ENCODE measurements at regions not wholly inside any gene's neighbourhood (a gene's known extent, or its start where the extent isn't known, plus 50 kb on each side); places are given as distances from the start of the nearest gene placed in this dataset.

DNA sequence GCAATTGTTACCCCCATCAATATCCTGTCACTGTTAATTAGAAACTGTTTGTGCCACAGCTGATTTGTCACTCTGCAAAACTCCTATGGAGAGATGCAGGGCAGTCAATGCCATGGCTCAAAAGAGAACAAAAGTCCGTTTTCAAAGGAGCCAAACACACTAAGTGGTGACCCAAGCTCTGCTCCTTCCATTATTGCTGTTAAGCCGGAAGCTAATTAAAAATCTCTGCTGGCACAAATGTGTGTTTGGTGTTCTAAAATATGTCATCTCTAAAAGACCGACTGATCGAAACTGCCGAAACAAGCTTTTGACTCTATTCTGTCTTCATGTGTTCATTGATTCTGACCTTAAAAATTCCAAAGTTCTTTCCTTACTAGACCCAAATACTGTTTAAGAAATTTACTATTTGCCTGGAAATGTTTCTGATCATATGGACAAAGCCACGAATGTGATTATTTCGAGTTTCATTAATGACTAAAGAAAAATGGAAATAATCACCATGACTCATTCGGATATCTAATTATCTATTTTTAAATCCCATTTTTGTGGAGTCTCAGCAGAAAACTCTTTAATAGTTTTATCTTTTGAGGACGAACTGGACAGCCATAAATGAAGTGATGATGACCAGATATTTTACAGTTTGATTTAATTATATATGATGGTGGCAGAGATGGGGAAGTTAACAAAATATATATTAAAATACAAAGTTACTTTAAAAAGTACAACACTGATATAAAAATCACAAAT, 287.6 kb downstream of the SOCS6 start:
- no peak for TF ChIP-seq EGR1 (IDR thresholded peaks at IDR 0.05)
- TF ChIP-seq YY1 (IDR thresholded peaks at IDR 0.05; ENCODE audit: low read depth) = no peak
- no peak for TF ChIP-seq FOXM1 (IDR thresholded peaks at IDR 0.05; ENCODE audit: borderline replicate concordance, low read depth)
- no peak for TF ChIP-seq TEAD4 (IDR thresholded peaks at IDR 0.05)
- no peak for TF ChIP-seq RAD21 (IDR thresholded peaks at IDR 0.05; ENCODE audit: low read depth)
- TF ChIP-seq ZBTB7A (IDR thresholded peaks at IDR 0.05; ENCODE audit: low read depth) = no peak
- TF ChIP-seq CREB1 (IDR thresholded peaks at IDR 0.05; ENCODE audit: low read depth) = no peak

DNA sequence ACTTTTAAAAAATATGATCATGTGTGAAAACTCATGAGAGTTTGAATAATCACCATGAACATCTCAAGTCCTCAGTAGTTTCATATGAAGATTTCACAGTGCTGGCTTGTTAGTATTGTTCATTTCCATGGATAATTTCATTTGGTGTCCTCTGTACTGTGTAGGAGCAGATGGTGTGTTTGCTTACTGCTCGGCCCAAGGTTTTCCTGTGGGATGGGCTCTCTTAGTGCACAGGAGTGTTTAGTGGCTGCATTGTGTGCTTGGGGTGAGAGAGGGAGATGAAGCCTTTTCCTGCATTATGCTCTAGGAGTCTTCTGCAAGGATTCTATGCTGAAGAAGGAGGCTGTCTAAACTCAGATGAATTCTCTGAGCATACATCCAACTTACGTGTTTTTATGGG, 270.6 kb downstream of the SOCS6 start:
- TF ChIP-seq EP300 (IDR thresholded peaks at IDR 0.05; ENCODE audit: borderline replicate concordance) = no peak
- TF ChIP-seq, protein P1, sequence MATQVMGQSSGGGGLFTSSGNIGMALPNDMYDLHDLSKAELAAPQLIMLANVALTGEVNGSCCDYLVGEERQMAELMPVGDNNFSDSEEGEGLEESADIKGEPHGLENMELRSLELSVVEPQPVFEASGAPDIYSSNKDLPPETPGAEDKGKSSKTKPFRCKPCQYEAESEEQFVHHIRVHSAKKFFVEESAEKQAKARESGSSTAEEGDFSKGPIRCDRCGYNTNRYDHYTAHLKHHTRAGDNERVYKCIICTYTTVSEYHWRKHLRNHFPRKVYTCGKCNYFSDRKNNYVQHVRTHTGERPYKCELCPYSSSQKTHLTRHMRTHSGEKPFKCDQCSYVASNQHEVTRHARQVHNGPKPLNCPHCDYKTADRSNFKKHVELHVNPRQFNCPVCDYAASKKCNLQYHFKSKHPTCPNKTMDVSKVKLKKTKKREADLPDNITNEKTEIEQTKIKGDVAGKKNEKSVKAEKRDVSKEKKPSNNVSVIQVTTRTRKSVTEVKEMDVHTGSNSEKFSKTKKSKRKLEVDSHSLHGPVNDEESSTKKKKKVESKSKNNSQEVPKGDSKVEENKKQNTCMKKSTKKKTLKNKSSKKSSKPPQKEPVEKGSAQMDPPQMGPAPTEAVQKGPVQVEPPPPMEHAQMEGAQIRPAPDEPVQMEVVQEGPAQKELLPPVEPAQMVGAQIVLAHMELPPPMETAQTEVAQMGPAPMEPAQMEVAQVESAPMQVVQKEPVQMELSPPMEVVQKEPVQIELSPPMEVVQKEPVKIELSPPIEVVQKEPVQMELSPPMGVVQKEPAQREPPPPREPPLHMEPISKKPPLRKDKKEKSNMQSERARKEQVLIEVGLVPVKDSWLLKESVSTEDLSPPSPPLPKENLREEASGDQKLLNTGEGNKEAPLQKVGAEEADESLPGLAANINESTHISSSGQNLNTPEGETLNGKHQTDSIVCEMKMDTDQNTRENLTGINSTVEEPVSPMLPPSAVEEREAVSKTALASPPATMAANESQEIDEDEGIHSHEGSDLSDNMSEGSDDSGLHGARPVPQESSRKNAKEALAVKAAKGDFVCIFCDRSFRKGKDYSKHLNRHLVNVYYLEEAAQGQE (IDR thresholded peaks at IDR 0.05; ENCODE audit: low read depth) = no peak
- no peak for TF ChIP-seq RAD21 (IDR thresholded peaks at IDR 0.05; ENCODE audit: low read depth)
- no peak for TF ChIP-seq YY1 (IDR thresholded peaks at IDR 0.05; ENCODE audit: low read depth)
- no peak for TF ChIP-seq TEAD4 (IDR thresholded peaks at IDR 0.05)
- TF ChIP-seq, protein P2, sequence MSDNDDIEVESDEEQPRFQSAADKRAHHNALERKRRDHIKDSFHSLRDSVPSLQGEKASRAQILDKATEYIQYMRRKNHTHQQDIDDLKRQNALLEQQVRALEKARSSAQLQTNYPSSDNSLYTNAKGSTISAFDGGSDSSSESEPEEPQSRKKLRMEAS (IDR thresholded peaks at IDR 0.05) = no peak
- no peak for TF ChIP-seq TAF1 (IDR thresholded peaks at IDR 0.05; ENCODE audit: low read depth)
- no peak for TF ChIP-seq CEBPB (IDR thresholded peaks at IDR 0.05)
- TF ChIP-seq NFIC (IDR thresholded peaks at IDR 0.05) = no peak
- TF ChIP-seq CREB1 (IDR thresholded peaks at IDR 0.05; ENCODE audit: low read depth) = no peak
- TF ChIP-seq TCF12 (IDR thresholded peaks at IDR 0.05; ENCODE audit: low read depth) = no peak
- TF ChIP-seq, protein P3, sequence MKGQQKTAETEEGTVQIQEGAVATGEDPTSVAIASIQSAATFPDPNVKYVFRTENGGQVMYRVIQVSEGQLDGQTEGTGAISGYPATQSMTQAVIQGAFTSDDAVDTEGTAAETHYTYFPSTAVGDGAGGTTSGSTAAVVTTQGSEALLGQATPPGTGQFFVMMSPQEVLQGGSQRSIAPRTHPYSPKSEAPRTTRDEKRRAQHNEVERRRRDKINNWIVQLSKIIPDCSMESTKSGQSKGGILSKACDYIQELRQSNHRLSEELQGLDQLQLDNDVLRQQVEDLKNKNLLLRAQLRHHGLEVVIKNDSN (IDR thresholded peaks at IDR 0.05) = no peak
- no peak for TF ChIP-seq FOXM1 (IDR thresholded peaks at IDR 0.05; ENCODE audit: borderline replicate concordance, low read depth)

DNA sequence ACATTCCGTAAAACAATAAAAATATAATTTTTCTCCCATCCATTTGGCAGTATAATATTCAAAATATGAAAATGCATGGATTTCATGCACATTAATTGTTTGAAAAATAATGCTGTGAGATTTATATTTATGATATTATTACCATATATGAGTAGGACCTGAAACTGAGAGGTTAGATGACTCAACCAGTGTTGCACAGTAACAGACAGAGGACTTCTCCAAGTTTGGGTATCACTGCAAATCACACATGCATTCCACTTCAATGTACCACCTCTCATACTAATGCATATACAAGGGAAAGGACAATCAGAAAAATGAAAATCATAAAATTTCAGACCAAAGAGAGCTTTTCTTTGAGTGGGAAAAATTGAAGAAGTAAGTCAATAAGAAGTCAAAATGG, 269.5 kb downstream of the SOCS6 start:
- TF ChIP-seq EGR1 (IDR thresholded peaks at IDR 0.05) (no peak), NFIC (IDR thresholded peaks at IDR 0.05) (no peak), ZBTB7A (IDR thresholded peaks at IDR 0.05; ENCODE audit: low read depth) (no peak), TCF12 (IDR thresholded peaks at IDR 0.05; ENCODE audit: low read depth) (no peak), EP300 (IDR thresholded peaks at IDR 0.05; ENCODE audit: borderline replicate concordance) (no peak), RAD21 (IDR thresholded peaks at IDR 0.05; ENCODE audit: low read depth) (no peak), CEBPB (IDR thresholded peaks at IDR 0.05) (no peak), CREB1 (IDR thresholded peaks at IDR 0.05; ENCODE audit: low read depth) (no peak), TAF1 (IDR thresholded peaks at IDR 0.05; ENCODE audit: low read depth) (no peak), FOXM1 (IDR thresholded peaks at IDR 0.05; ENCODE audit: borderline replicate concordance, low read depth) (no peak), TEAD4 (IDR thresholded peaks at IDR 0.05) (no peak), YY1 (IDR thresholded peaks at IDR 0.05; ENCODE audit: low read depth) (no peak)
- TF ChIP-seq, protein P1 (IDR thresholded peaks at IDR 0.05; ENCODE audit: low read depth) = no peak
- TF ChIP-seq, protein P3 (IDR thresholded peaks at IDR 0.05) = no peak
- TF ChIP-seq, protein P2 (IDR thresholded peaks at IDR 0.05) = no peak

DNA sequence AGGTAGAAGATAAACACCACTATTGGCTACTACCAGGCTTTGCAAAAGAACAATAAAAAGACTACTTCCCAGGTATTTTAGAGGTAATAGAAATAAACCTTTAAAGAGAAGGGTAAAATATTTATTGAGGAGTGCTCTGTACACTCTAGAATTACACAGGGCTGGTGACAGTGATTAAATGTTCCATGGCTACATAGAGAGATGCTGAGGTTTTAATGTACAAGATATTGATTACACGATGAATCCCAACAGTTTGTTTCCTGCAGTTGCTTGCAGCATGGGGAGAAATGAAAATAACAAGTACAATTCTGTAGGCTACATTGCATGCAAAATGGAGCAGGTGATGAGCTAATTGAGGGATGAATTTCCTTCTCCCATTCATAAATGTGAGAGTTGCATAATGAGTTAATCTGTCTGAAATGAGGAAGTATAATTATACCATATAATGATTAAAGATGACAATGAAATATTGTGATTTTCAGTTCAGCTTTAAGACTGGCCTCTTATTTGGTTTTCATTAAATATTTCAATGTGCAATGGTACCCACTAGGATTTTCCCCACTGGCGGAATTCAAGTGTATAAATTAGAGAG, 266.1 kb downstream of the SOCS6 start:
- TF ChIP-seq EP300 (IDR thresholded peaks at IDR 0.05; ENCODE audit: borderline replicate concordance) = no peak
- TF ChIP-seq CEBPB (IDR thresholded peaks at IDR 0.05) = no peak
- no peak for TF ChIP-seq ZBTB7A (IDR thresholded peaks at IDR 0.05; ENCODE audit: low read depth)
- no peak for TF ChIP-seq NFIC (IDR thresholded peaks at IDR 0.05)
- TF ChIP-seq RAD21 (IDR thresholded peaks at IDR 0.05; ENCODE audit: low read depth) = no peak
- no peak for TF ChIP-seq EGR1 (IDR thresholded peaks at IDR 0.05)

DNA sequence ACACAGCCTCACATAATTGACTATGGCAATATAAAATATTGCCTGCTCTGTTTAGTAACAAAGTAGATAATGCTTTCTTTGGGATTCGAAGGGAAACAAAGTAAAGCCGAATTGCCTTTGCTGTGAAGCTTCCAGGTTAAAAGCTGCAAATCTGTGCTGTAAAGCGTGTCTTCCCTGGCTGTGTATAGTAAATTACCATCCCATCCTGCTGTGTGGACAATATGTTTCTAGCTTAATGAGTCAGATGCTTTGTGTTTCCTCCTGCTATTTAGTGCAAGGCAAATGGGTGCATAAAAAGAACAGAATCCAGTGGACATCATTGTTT, 265.1 kb downstream of the SOCS6 start:
- TF ChIP-seq CREB1 (IDR thresholded peaks at IDR 0.05; ENCODE audit: low read depth) (no peak), RAD21 (IDR thresholded peaks at IDR 0.05; ENCODE audit: low read depth) (no peak), YY1 (IDR thresholded peaks at IDR 0.05; ENCODE audit: low read depth) (no peak), TEAD4 (IDR thresholded peaks at IDR 0.05) (no peak), FOXM1 (IDR thresholded peaks at IDR 0.05; ENCODE audit: borderline replicate concordance, low read depth) (no peak), EP300 (IDR thresholded peaks at IDR 0.05; ENCODE audit: borderline replicate concordance) (no peak), CEBPB (IDR thresholded peaks at IDR 0.05) (no peak)
- TF ChIP-seq, protein P1 (IDR thresholded peaks at IDR 0.05; ENCODE audit: low read depth) = no peak
- TF ChIP-seq, protein P3 (IDR thresholded peaks at IDR 0.05) = no peak
- TF ChIP-seq, protein P2 (IDR thresholded peaks at IDR 0.05) = no peak

Data from Ishikawa (cell line).